Mammary epithelial cell (primary cell): ENCODE measurements at regions not wholly inside any gene's neighbourhood (a gene's known extent, or its start where the extent isn't known, plus 50 kb on each side); places are given as distances from the start of the nearest gene placed in this dataset.

Experiments
- CTCF ChIP-seq, 2 donors: IDR thresholded peaks in 1 of 2; conservative IDR thresholded peaks in 1 of 2; 2 replicates each; pipeline ENCODE4 v1.5.1; 2011 to 2012; ENCODE audit warnings: inconsistent platforms in 2 of 2, low read length in 2 of 2, mild to moderate bottlenecking in 2 of 2, control low read depth in 1 of 2, low read depth in 1 of 2; ENCODE audit not compliant: insufficient read depth in 1 of 2; ENCODE audit errors: extremely low read depth in 1 of 2
- EZH2 ChIP-seq: IDR thresholded peaks from 2 replicates; pipeline ENCODE4 v1.6.1; 2012; ENCODE audit warnings: low read length, inconsistent platforms, borderline replicate concordance

- TF ChIP-seq CTCF (conservative IDR thresholded peaks at IDR 0.05 in 1 of 2, IDR thresholded peaks at IDR 0.05 in 1 of 2; ENCODE audit: extremely low read depth in 1 of 2, insufficient read depth in 1 of 2, low read depth in 1 of 2, low read length in 2 of 2) (no peak), EZH2 (no peak)
Observed at GRCh38 chr3:31075471-31075870, 181.0 kb upstream of the GADL1 start.
